B cell (primary cell): ENCODE measurements at regions not wholly inside any gene's neighbourhood (a gene's known extent, or its start where the extent isn't known, plus 50 kb on each side); places are given as distances from the start of the nearest gene placed in this dataset.

ENCODE experiments used
- ATAC-seq: fragments of 200-7000 bp; cut with Tn5 transposase; one replicate; pipeline ENCODE4 v1.10.0; 2021; ENCODE audit warnings: low read depth, mild to moderate bottlenecking, moderate number of reproducible peaks, moderate library complexity
- CTCF ChIA-PET: fragments of 350-600 bp; sonication (Branson Sonifier 250); formaldehyde crosslinking; loops from one replicate; lab custom pipeline; 2021; ENCODE audit warnings: antibody characterized with exemption, inconsistent platforms; lab: Charles Lee
- POLR2A ChIA-PET: fragments of 350-600 bp; sonication (Branson Sonifier 250); formaldehyde crosslinking; loops from one replicate; lab custom pipeline; 2021; ENCODE audit warnings: antibody characterized with exemption; lab: Charles Lee
- DNase-seq: peaks from one replicate; pipeline ENCODE4 v3.0.0; 2013
- H2AFZ ChIP-seq: 2 replicates; pipeline ENCODE4 v1.6.1; 2012; ENCODE audit warnings: mild to moderate bottlenecking, low read depth, low read length; ENCODE audit not compliant: insufficient read depth, poor library complexity, severe bottlenecking
- H3K27ac ChIP-seq, 2 donors: 1 replicate in 1 of 2; 2 replicates in 1 of 2; pipeline ENCODE4 v1.5.1; 2012 to 2013; ENCODE audit warnings: low read length in 2 of 2, mild to moderate bottlenecking in 2 of 2, moderate library complexity in 1 of 2
- H3K27me3 ChIP-seq, 4 experiments: fragments of 200-600 bp in 1 of 4; sonication (generic) in 1 of 4; replicated peaks in 1 of 4; 1 replicate in 2 of 4; 2 replicates in 2 of 4; pipeline versions ENCODE4 v1.6.1 to v1.7.0; 2013 to 2016; ENCODE audit warnings: low read length in 3 of 4, mild to moderate bottlenecking in 2 of 4, mixed read lengths in 1 of 4, moderate library complexity in 1 of 4; ENCODE audit not compliant: insufficient read depth in 4 of 4, control insufficient read depth in 3 of 4; ENCODE audit errors: control extremely low read depth in 1 of 4
- H3K36me3 ChIP-seq, 2 experiments: replicated peaks in 1 of 2; 1 replicate in 1 of 2; 2 replicates in 1 of 2; pipeline versions ENCODE4 v1.6.1 to v1.7.1; 2013; ENCODE audit warnings: low read length in 1 of 2; ENCODE audit not compliant: insufficient read depth in 2 of 2, control insufficient read depth in 1 of 2; ENCODE audit errors: control extremely low read depth in 1 of 2, extremely low read depth in 1 of 2
- H3K4me1 ChIP-seq, 2 donors: fragments of 200-600 bp in 1 of 2; sonication (generic) in 1 of 2; 1 replicate in 1 of 2; 2 replicates in 1 of 2; pipeline versions ENCODE4 v1.5.1 to v1.6.1; 2013 to 2017; ENCODE audit warnings: low read length in 2 of 2; ENCODE audit not compliant: control insufficient read depth in 2 of 2, insufficient read depth in 2 of 2
- H3K4me2 ChIP-seq: replicated peaks from 2 replicates; pipeline ENCODE3; 2012; ENCODE audit warnings: mild to moderate bottlenecking, low read depth, low read length; ENCODE audit not compliant: poor library complexity, severe bottlenecking
- H3K4me3 ChIP-seq, 5 experiments: fragments of 200-600 bp in 1 of 5; sonication (generic) in 1 of 5; 1 replicate in 3 of 5; 2 replicates in 2 of 5; pipeline versions ENCODE4 v1.5.1 to v1.7.0; 2011 to 2016; ENCODE audit warnings: low read length in 4 of 5, mild to moderate bottlenecking in 4 of 5, low read depth in 2 of 5, control low read depth in 1 of 5, moderate library complexity in 1 of 5; ENCODE audit not compliant: insufficient read depth in 1 of 5; ENCODE audit errors: control extremely low read depth in 1 of 5, extremely low read depth in 1 of 5
- H3K79me2 ChIP-seq: fragments of 200-600 bp; sonication (generic); one replicate; pipeline ENCODE4 v1.6.0; 2016; ENCODE audit warnings: low read length; ENCODE audit not compliant: control insufficient read depth, insufficient read depth
- H3K9ac ChIP-seq: fragments of 200-600 bp; sonication (generic); 2 replicates; pipeline ENCODE4 v1.6.1; 2017; ENCODE audit warnings: mild to moderate bottlenecking, low read length, moderate library complexity
- H3K9me3 ChIP-seq, 3 donors: one replicate each; pipeline versions ENCODE4 v1.6.1 to v1.7.1; 2013; ENCODE audit warnings: low read length in 2 of 3; ENCODE audit not compliant: control insufficient read depth in 2 of 3, insufficient read depth in 1 of 3; ENCODE audit errors: control extremely low read depth in 1 of 3
- H4K20me1 ChIP-seq: 2 replicates; pipeline ENCODE4 v1.6.0; 2012; ENCODE audit warnings: mild to moderate bottlenecking, low read length; ENCODE audit not compliant: insufficient read depth, control insufficient read depth, poor library complexity, severe bottlenecking
- H3K27ac Mint-ChIP-seq: one replicate; pipeline ENCODE4 v1.8.0; 2021; ENCODE audit warnings: mixed read lengths
- H3K27me3 Mint-ChIP-seq: one replicate; pipeline ENCODE4 v1.8.0; 2021; ENCODE audit warnings: mixed read lengths
- H3K4me1 Mint-ChIP-seq: one replicate; pipeline ENCODE4 v1.8.0; 2021; ENCODE audit warnings: mixed read lengths
- H3K4me3 Mint-ChIP-seq: one replicate; pipeline ENCODE4 v1.8.0; 2021; ENCODE audit warnings: mixed read lengths
- H3K9me3 Mint-ChIP-seq: one replicate; pipeline ENCODE4 v1.8.0; 2022; ENCODE audit warnings: mixed read lengths; ENCODE audit not compliant: insufficient read depth
- CTCF ChIP-seq: fragments of 200-600 bp; IDR thresholded peaks from one replicate; pipeline ENCODE4 v1.8.0; 2022; ENCODE audit warnings: antibody characterized with exemption, mild to moderate bottlenecking
- EZH2 ChIP-seq: IDR thresholded peaks from 2 replicates; pipeline ENCODE4 v1.6.1; 2012; ENCODE audit warnings: borderline replicate concordance, low read depth, mild to moderate bottlenecking, moderate library complexity, low read length; ENCODE audit not compliant: insufficient read depth, poor library complexity, severe bottlenecking
- WGBS: methylation state at CpG from one replicate; pipeline ENCODE4 v1.1.5; 2013; ENCODE audit warnings: missing lambda C conversion rate; ENCODE audit not compliant: insufficient coverage; 5-methylcytosine and 5-hydroxymethylcytosine counted together
- intact Hi-C: fragments of 100-400 bp; cut with micrococcal nuclease; formaldehyde crosslinking; loops from one replicate; pipeline ENCODE4 v1.10.0; 2022

- CTCF ChIA-PET: no interaction called here
These were observed 414.4 kb upstream of the CDH7 start for GRCh38 chr18:65336411-65336810.

GRCh38 chr18:65329010-65329409, 421.8 kb upstream of the CDH7 start:
- no peak overlapping the region for H2AFZ ChIP-seq
- H3K27me3 Mint-ChIP-seq: no peaks in the 10 kb centered on the region
- H3K4me3 Mint-ChIP-seq: no peak overlapping the region
- H3K36me3 ChIP-seq: no peaks in the 10 kb centered on the region
- H4K20me1 ChIP-seq: no peaks in the 10 kb centered on the region
- intact Hi-C loops: no loop called here
- H3K27ac Mint-ChIP-seq: no peak overlapping the region
- H3K4me2 ChIP-seq: no peak overlapping the region
- DNase-seq (no peak), ATAC-seq (no peak)
- ChIA-PET CTCF (no interaction called here), POLR2A (no interaction called here)
- no peak overlapping the region for H3K9ac ChIP-seq
- H3K27me3 ChIP-seq: no peaks in the 10 kb centered on the region
- H3K9me3 Mint-ChIP-seq: no peaks in the 10 kb centered on the region
- no peak overlapping the region for H3K4me3 ChIP-seq
- no CpG with 5 or more reads among the region's 2 CpGs for WGBS
- peaks cover 0 to 1% (median 0%) of the 10 kb centered on the region in 3 donors for H3K9me3 ChIP-seq
- H3K4me1 Mint-ChIP-seq: no peaks in the 10 kb centered on the region
- H3K79me2 ChIP-seq: no peaks in the 10 kb centered on the region
- TF ChIP-seq CTCF: no peak
- no peak for TF ChIP-seq EZH2
- no peaks in the 10 kb centered on the region for H3K4me1 ChIP-seq
- no peak overlapping the region for H3K27ac ChIP-seq

More at GRCh38 chr18:65336411-65336810, 414.4 kb upstream of the CDH7 start:
- no peaks in the 10 kb centered on the region for H3K79me2 ChIP-seq
- no peak for DNase-seq
- no peak overlapping the region for H3K4me2 ChIP-seq
- no peak for TF ChIP-seq CTCF
- TF ChIP-seq EZH2: no peak
- no peaks in the 10 kb centered on the region for H3K4me1 ChIP-seq
- H2AFZ ChIP-seq: no peak overlapping the region
- Mint-ChIP-seq H3K9me3 (no peaks in the 10 kb centered on the region), H3K27me3 (no peaks in the 10 kb centered on the region), H3K27ac (no peak overlapping the region), H3K4me3 (no peak overlapping the region), H3K4me1 (no peaks in the 10 kb centered on the region)
- H3K9me3 ChIP-seq: peaks cover 0 to 1% (median 0%) of the 10 kb centered on the region in 3 donors
- no peak overlapping the region for H3K9ac ChIP-seq
- intact Hi-C loops: no loop called here
- no peaks in the 10 kb centered on the region for H3K27me3 ChIP-seq
- no peak overlapping the region for H3K27ac ChIP-seq
- H3K36me3 ChIP-seq: no peaks in the 10 kb centered on the region
- WGBS: 95% methylated on average over 2 of the region's 3 CpGs
- H3K4me3 ChIP-seq: no peak overlapping the region
- POLR2A ChIA-PET: interaction anchor here (0.6 kb wide), 1 partner anchor 814 kb away, joined by 8 read pairs; no protein-coding TSS in a partner anchor
- ATAC-seq: no peak
- H4K20me1 ChIP-seq: no peaks in the 10 kb centered on the region
